HepG2 (cell line): ENCODE measurements at regions not wholly inside any gene's neighbourhood (a gene's known extent, or its start where the extent isn't known, plus 50 kb on each side); places are given as distances from the start of the nearest gene placed in this dataset.

Source experiments
- GABPB1 ChIP-seq: IDR thresholded peaks from 2 replicates; pipeline ENCODE4 v1.6.1; 2016; ENCODE audit warnings: mild to moderate bottlenecking, missing genetic modification reagents, moderate library complexity, missing compliant biosample characterization
- GPN1 ChIP-seq: sonication (generic); formaldehyde crosslinking; IDR thresholded peaks from 2 replicates; pipeline ENCODE4 v1.5.1; 2020; ENCODE audit warnings: missing genetic modification reagents, borderline replicate concordance
- HINFP ChIP-seq: sonication (generic); formaldehyde crosslinking; IDR thresholded peaks from 2 replicates; pipeline ENCODE4 v1.4.0; 2020; ENCODE audit warnings: low read depth, mild to moderate bottlenecking, missing genetic modification reagents
- HNF4G ChIP-seq, 2 experiments: sonication (generic) in 1 of 2; formaldehyde crosslinking in 1 of 2; IDR thresholded peaks; 2 replicates each; pipeline versions ENCODE4 v1.4.0 to v1.6.1; 2011 to 2020; ENCODE audit warnings: borderline replicate concordance in 2 of 2, low read depth in 2 of 2, mild to moderate bottlenecking in 2 of 2, low read length in 1 of 2, missing genetic modification reagents in 1 of 2, moderate library complexity in 1 of 2
- KAT7 ChIP-seq: IDR thresholded peaks from 2 replicates; pipeline ENCODE4 v1.6.1; 2018; ENCODE audit warnings: borderline replicate concordance, missing compliant biosample characterization
- MAFF ChIP-seq: IDR thresholded peaks from 2 replicates; pipeline ENCODE4 v1.6.1; 2011; ENCODE audit warnings: low read depth, low read length, improper control_type of control experiment
- MNT ChIP-seq: fragments of 450-650 bp; IDR thresholded peaks from 2 replicates; pipeline ENCODE4 v1.6.1; 2016
- PATZ1 ChIP-seq: sonication (generic); formaldehyde crosslinking; IDR thresholded peaks from 2 replicates; pipeline ENCODE4 v1.4.0; 2020; ENCODE audit warnings: missing genetic modification reagents
- REPIN1 ChIP-seq: sonication (generic); formaldehyde crosslinking; IDR thresholded peaks from 2 replicates; pipeline ENCODE4 v1.8.0; 2022; ENCODE audit warnings: missing genetic modification reagents, low read depth, mild to moderate bottlenecking, borderline replicate concordance
- SIN3B ChIP-seq: fragments of 150-350 bp; IDR thresholded peaks from 2 replicates; pipeline ENCODE4 v1.6.1; 2014; ENCODE audit warnings: low read length
- SMAD3 ChIP-seq: sonication (generic); formaldehyde crosslinking; IDR thresholded peaks from 2 replicates; pipeline ENCODE4 v1.4.0; 2020; ENCODE audit warnings: missing genetic modification reagents
- SOX6 ChIP-seq, 2 experiments: fragments of 450-650 bp in 1 of 2; sonication (generic) in 1 of 2; formaldehyde crosslinking in 1 of 2; IDR thresholded peaks; 2 replicates each; pipeline versions ENCODE4 v1.4.0 to v1.6.1; 2017 to 2020; ENCODE audit warnings: antibody characterized with exemption in 1 of 2, mild to moderate bottlenecking in 1 of 2, missing genetic modification reagents in 1 of 2
- SYNCRIP ChIP-seq: fragments of 200-400 bp; formaldehyde crosslinking; IDR thresholded peaks from 2 replicates; pipeline ENCODE4 v1.6.1; 2018; ENCODE audit warnings: mild to moderate bottlenecking, low read depth, low read length; ENCODE audit not compliant: insufficient read depth
- TIGD3 ChIP-seq: sonication (generic); formaldehyde crosslinking; IDR thresholded peaks from 2 replicates; pipeline ENCODE4 v1.5.1; 2020; ENCODE audit warnings: mild to moderate bottlenecking, missing genetic modification reagents, borderline replicate concordance
- ZNF703 ChIP-seq: sonication (generic); formaldehyde crosslinking; IDR thresholded peaks from 2 replicates; pipeline ENCODE4 v1.5.1; 2020; ENCODE audit warnings: missing genetic modification reagents, mild to moderate bottlenecking, moderate library complexity, borderline replicate concordance
- TF ChIP-seq, protein P1 (sequence below): sonication (generic); formaldehyde crosslinking; IDR thresholded peaks from 2 replicates; pipeline ENCODE4 v1.4.0; 2020; ENCODE audit warnings: missing genetic modification reagents, borderline replicate concordance

GRCh38 chr15:62485170-62485720 is 320.2 kb upstream of the C2CD4B start (continued):
- TF ChIP-seq MNT: no peak
- TF ChIP-seq HNF4G (IDR thresholded peaks at IDR 0.05; ENCODE audit: borderline replicate concordance, low read depth, low read length): peak; percentile 70
- TF ChIP-seq HNF4G (CRISPR knock-in tag; IDR thresholded peaks at IDR 0.05; ENCODE audit: borderline replicate concordance, low read depth): peak; percentile 84; the same call in 1 of the 2 replicates
- TF ChIP-seq ZNF703 (CRISPR knock-in tag): no peak
- TF ChIP-seq PATZ1 (CRISPR knock-in tag): 0 out of 2 replicates have a peak, but pooled peaks have one; percentile 30
- no peak for TF ChIP-seq GABPB1
- TF ChIP-seq HINFP (CRISPR knock-in tag): no peak
- TF ChIP-seq REPIN1 (CRISPR knock-in tag): no peak
- TF ChIP-seq SIN3B: no peak
- no peak for TF ChIP-seq SYNCRIP
- no peak for TF ChIP-seq SOX6 (IDR thresholded peaks at IDR 0.05)
- TF ChIP-seq SOX6 (CRISPR knock-in tag; IDR thresholded peaks at IDR 0.05): peak; percentile 47; the same call in 1 of the 2 replicates
- no peak for TF ChIP-seq SMAD3 (CRISPR knock-in tag)
- TF ChIP-seq GPN1 (CRISPR knock-in tag): no peak
- TF ChIP-seq, protein P1, sequence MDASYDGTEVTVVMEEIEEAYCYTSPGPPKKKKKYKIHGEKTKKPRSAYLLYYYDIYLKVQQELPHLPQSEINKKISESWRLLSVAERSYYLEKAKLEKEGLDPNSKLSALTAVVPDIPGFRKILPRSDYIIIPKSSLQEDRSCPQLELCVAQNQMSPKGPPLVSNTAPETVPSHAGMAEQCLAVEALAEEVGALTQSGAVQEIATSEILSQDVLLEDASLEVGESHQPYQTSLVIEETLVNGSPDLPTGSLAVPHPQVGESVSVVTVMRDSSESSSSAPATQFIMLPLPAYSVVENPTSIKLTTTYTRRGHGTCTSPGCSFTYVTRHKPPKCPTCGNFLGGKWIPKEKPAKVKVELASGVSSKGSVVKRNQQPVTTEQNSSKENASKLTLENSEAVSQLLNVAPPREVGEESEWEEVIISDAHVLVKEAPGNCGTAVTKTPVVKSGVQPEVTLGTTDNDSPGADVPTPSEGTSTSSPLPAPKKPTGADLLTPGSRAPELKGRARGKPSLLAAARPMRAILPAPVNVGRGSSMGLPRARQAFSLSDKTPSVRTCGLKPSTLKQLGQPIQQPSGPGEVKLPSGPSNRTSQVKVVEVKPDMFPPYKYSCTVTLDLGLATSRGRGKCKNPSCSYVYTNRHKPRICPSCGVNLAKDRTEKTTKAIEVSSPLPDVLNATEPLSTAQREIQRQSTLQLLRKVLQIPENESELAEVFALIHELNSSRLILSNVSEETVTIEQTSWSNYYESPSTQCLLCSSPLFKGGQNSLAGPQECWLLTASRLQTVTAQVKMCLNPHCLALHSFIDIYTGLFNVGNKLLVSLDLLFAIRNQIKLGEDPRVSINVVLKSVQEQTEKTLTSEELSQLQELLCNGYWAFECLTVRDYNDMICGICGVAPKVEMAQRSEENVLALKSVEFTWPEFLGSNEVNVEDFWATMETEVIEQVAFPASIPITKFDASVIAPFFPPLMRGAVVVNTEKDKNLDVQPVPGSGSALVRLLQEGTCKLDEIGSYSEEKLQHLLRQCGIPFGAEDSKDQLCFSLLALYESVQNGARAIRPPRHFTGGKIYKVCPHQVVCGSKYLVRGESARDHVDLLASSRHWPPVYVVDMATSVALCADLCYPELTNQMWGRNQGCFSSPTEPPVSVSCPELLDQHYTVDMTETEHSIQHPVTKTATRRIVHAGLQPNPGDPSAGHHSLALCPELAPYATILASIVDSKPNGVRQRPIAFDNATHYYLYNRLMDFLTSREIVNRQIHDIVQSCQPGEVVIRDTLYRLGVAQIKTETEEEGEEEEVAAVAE (CRISPR knock-in tag): no peak
- no peak for TF ChIP-seq KAT7 (CRISPR knock-in tag)
- no peak for TF ChIP-seq MAFF
- TF ChIP-seq TIGD3 (CRISPR knock-in tag): no peak
